K562 (cell line): ENCODE measurements at regions not wholly inside any gene's neighbourhood (a gene's known extent, or its start where the extent isn't known, plus 50 kb on each side); places are given as distances from the start of the nearest gene placed in this dataset.

Experiments used
- FOXA1 ChIP-seq: fragments of 450-650 bp; IDR thresholded peaks from 2 replicates; pipeline ENCODE4 v1.6.1; 2016; ENCODE audit warnings: mild to moderate bottlenecking, borderline replicate concordance
- FOXO4 ChIP-seq: fragments of 450-650 bp; formaldehyde crosslinking; IDR thresholded peaks from 2 replicates; pipeline ENCODE4 v1.4.0; 2020; ENCODE audit warnings: mild to moderate bottlenecking, moderate library complexity
- MCM7 ChIP-seq, 2 experiments: fragments of 450-650 bp; IDR thresholded peaks; 2 replicates each; pipeline ENCODE4 v1.6.1; 2016 to 2018
- MXI1 ChIP-seq: IDR thresholded peaks from 2 replicates; pipeline ENCODE4 v1.6.1; 2011; ENCODE audit warnings: low read depth, mild to moderate bottlenecking, improper control_type of control experiment, low read length
- POLR2A ChIP-seq: fragments of 450-650 bp; conservative IDR thresholded peaks from 2 replicates; pipeline ENCODE4 v1.6.1; 2016
- POLR2AphosphoS5 ChIP-seq: IDR thresholded peaks from 2 replicates; pipeline ENCODE4 v1.6.1; 2011; ENCODE audit warnings: mild to moderate bottlenecking, low read depth, low read length, moderate library complexity; ENCODE audit not compliant: control insufficient read depth, insufficient read depth
- PTRF ChIP-seq: fragments of 450-650 bp; IDR thresholded peaks from 2 replicates; pipeline ENCODE4 v1.6.1; 2016; ENCODE audit warnings: mild to moderate bottlenecking, missing genetic modification characterization, missing compliant biosample characterization
- SMARCA4 ChIP-seq: fragments of 450-650 bp; IDR thresholded peaks from 2 replicates; pipeline ENCODE4 v1.6.1; 2016
- TOE1 ChIP-seq, 2 experiments: fragments of 450-650 bp in 1 of 2; sonication (generic) in 1 of 2; formaldehyde crosslinking in 1 of 2; IDR thresholded peaks; 2 replicates each; pipeline versions ENCODE4 v1.7.1 to v1.8.0; 2016 to 2022; ENCODE audit warnings: borderline replicate concordance in 2 of 2, mild to moderate bottlenecking in 2 of 2, antibody characterized with exemption in 1 of 2, inconsistent platforms in 1 of 2, low read depth in 1 of 2, missing genetic modification reagents in 1 of 2, moderate library complexity in 1 of 2
- YY1 ChIP-seq, 3 experiments: IDR thresholded peaks; 2 replicates each; pipeline ENCODE4 v1.6.1; 2011; ENCODE audit warnings: low read length in 2 of 3, mild to moderate bottlenecking in 2 of 3, moderate library complexity in 2 of 3, borderline replicate concordance in 1 of 3, control low read depth in 1 of 3, low read depth in 1 of 3; ENCODE audit not compliant: insufficient read depth in 3 of 3, insufficient replicate concordance in 2 of 3, control insufficient read depth in 1 of 3, insufficient read length in 1 of 3; ENCODE audit errors: extremely low read depth in 1 of 3
- ZC3H11A ChIP-seq: IDR thresholded peaks from 2 replicates; pipeline ENCODE4 v1.6.1; 2012; ENCODE audit warnings: low read depth, low read length, improper control_type of control experiment

GRCh38 chr3:38950581-38950980 lies 101.2 kb downstream of the SCN11A start:
- no peak for TF ChIP-seq FOXO4 (CRISPR knock-in tag)
- TF ChIP-seq MXI1 = no peak
- no peak for TF ChIP-seq POLR2AphosphoS5
- no peak for TF ChIP-seq ZC3H11A
- no peak for TF ChIP-seq POLR2A
- TF ChIP-seq PTRF (tag) = no peak
- no peak for TF ChIP-seq YY1 (IDR thresholded peaks at IDR 0.05; ENCODE audit: borderline replicate concordance in 1 of 3, control insufficient read depth in 1 of 3, extremely low read depth in 1 of 3, insufficient read depth in 3 of 3, insufficient read length in 1 of 3, insufficient replicate concordance in 2 of 3, low read depth in 1 of 3, low read length in 2 of 3)
- TF ChIP-seq MCM7 (IDR thresholded peaks at IDR 0.05) = no peak
- TF ChIP-seq TOE1 (IDR thresholded peaks at IDR 0.05; ENCODE audit: borderline replicate concordance) = no peak
- no peak for TF ChIP-seq TOE1 (CRISPR knock-in tag; IDR thresholded peaks at IDR 0.05; ENCODE audit: borderline replicate concordance, low read depth)
- TF ChIP-seq FOXA1 = no peak
- no peak for TF ChIP-seq SMARCA4
